ENCODE measurements at regions not wholly inside any gene's neighbourhood (a gene's known extent, or its start where the extent isn't known, plus 50 kb on each side); places are given as distances from the start of the nearest gene placed in this dataset.

DNA sequence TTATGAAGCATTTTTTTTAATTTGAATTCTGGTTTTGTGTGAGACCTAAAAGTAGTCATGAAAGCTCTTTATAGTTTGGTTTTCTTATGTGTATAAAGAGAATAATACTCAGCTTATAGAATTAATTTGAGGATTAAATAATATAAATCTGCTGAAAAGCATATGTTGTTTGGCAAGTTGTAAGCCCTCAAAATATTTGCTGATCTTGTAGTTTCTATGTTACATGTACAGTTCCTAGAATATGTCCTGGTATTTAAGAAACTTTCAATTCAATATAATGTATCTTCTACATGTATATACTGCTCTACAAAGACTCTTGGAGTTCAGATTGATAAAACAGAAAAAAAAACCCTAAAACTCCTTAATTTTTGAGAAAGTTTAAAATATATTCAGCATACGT, 605.5 kb upstream of the FAM98A start:
- TF ChIP-seq, protein P1, sequence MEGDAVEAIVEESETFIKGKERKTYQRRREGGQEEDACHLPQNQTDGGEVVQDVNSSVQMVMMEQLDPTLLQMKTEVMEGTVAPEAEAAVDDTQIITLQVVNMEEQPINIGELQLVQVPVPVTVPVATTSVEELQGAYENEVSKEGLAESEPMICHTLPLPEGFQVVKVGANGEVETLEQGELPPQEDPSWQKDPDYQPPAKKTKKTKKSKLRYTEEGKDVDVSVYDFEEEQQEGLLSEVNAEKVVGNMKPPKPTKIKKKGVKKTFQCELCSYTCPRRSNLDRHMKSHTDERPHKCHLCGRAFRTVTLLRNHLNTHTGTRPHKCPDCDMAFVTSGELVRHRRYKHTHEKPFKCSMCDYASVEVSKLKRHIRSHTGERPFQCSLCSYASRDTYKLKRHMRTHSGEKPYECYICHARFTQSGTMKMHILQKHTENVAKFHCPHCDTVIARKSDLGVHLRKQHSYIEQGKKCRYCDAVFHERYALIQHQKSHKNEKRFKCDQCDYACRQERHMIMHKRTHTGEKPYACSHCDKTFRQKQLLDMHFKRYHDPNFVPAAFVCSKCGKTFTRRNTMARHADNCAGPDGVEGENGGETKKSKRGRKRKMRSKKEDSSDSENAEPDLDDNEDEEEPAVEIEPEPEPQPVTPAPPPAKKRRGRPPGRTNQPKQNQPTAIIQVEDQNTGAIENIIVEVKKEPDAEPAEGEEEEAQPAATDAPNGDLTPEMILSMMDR (conservative IDR thresholded peaks at IDR 0.05; ENCODE audit: low read depth, low read length): no peak
- no peak overlapping the region for H3K4me3 ChIP-seq (ENCODE audit: low read depth, low read length)
- no peak for DNase-seq (ENCODE audit: low read depth)

DNA sequence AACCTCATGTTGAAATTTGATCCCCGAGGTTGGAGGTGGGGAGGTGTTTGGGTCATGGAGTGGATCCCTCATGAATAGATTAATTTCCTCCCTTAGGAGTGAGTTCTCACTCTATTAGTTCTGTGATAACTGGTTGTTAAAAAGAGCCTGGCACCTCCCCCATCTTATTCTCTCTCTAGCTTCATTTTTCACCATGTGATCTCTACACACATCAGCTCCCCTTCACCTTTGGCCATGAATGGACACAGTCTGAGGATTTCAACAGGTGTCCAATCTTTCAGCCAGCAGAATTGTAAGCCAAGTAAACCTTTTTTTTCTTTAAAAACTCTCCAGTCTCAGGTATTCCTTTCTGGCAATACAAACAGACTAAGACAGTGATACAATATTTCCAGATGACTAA, 602.0 kb upstream of the FAM98A start:
- no peak for DNase-seq (ENCODE audit: low read depth)
- H3K4me3 ChIP-seq (ENCODE audit: low read depth, low read length): no peak overlapping the region

DNA sequence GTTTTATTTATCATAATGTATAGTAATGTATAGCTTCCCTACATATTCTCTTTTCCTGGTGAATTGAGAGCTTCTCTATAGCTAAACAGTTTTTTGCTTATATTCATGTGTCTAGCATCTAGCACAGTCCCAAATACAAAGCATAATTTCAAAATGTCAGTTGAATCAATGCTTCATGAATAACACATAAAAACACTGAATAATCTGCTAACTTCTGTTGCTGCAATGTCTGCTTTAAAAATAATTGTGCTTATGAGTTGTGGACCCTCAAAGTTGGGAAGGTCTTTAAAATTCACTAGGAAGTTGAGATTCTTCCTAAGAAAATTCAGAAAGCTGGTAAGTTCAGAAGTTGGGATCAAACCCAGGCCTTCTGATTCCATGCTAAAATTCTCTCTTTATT, 600.9 kb upstream of the FAM98A start:
- TF ChIP-seq, protein P1 (conservative IDR thresholded peaks at IDR 0.05; ENCODE audit: low read depth, low read length): no peak
- DNase-seq (ENCODE audit: low read depth): no peak
- no peak overlapping the region for H3K4me3 ChIP-seq (ENCODE audit: low read depth, low read length)

More for the DNA sequence above, 602.0 kb upstream of the FAM98A start:
- TF ChIP-seq, protein P1 (conservative IDR thresholded peaks at IDR 0.05; ENCODE audit: low read depth, low read length): no peak

DNA sequence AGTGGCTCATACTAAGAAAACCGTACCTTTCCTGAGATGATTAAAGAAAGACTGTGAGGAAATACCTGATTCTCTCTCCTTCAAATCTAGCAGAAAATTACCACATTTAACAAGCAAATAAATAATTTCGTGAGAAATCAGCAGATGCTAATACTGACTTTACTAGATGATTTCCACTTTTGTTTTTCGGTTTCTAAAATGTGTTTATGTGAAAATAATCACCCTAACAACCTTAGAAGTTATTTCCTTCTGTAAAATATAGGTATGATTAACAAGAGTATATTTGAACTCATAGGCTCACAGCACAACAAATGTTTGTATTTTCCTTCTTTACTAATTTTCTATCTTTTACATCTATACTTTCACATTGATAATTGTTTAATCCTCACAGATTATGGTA, 594.1 kb upstream of the FAM98A start:
- no peak for DNase-seq (ENCODE audit: low read depth)
- TF ChIP-seq, protein P1 (conservative IDR thresholded peaks at IDR 0.05; ENCODE audit: low read depth, low read length): no peak
- no peak overlapping the region for H3K4me3 ChIP-seq (ENCODE audit: low read depth, low read length)

DNA sequence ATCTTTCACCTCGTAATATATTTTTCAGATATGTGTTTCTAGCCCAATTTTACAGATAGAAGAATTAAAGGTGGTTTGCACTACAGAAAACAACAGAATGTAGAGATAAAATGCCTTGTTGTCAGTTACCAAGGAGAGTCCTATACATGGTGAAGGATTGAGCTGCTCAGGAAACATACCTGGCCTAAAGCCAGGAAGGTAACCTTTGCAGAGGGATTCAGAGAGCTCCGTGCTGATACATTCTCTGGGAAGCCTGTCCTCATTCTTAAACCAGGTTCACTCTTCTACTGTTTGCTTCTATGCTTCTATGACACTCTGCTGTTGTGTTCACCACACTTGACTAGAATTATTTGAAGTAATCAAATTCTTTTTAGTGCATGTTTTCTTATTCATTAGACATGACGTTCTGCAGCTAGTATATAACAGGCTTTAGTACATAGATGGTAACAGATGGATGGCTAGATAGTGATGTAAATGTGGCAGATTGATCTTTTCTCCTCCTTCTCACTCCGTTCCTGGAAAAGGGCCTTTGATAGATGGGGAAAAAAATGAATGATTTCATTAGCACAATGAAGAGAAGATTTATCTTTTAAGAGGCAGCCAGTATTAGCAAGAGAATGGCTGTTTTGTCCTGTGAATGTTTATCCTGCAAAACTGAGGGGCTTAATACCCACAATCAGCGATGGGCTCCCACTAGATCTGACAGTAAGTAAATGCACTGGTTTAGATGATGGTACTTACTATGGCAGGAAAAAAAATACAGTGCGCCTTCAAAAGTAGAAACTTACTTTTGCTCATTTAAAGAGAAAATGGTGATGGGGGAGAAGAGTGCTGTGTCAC, 589.6 kb upstream of the FAM98A start:
- DNase-seq (ENCODE audit: low read depth): no peak
- TF ChIP-seq, protein P1 (conservative IDR thresholded peaks at IDR 0.05; ENCODE audit: low read depth, low read length): no peak
- H3K4me3 ChIP-seq (ENCODE audit: low read depth, low read length): no peak overlapping the region

DNA sequence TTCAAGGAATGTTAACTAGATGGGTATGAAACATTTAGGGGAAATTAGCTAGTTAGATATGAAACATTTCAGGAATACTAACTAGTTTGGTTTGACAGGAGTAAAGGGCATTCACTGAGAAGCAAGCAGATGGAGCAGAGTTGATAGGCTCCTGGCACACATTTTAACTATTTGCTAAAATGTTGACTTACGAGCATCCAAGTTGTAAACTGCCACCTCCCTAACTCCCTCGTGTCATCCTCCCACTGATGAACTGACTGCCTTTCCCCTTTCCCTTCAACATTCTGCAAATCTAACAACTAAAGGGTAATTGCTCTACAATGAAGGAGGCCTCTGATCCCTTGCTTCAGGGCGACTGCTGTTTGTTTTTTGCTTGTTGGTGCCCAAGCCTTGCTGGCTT, 580.4 kb upstream of the FAM98A start:
- TF ChIP-seq, protein P1 (conservative IDR thresholded peaks at IDR 0.05; ENCODE audit: low read depth, low read length): no peak
- no peak overlapping the region for H3K4me3 ChIP-seq (ENCODE audit: low read depth, low read length)
- no peak for DNase-seq (ENCODE audit: low read depth)

DNA sequence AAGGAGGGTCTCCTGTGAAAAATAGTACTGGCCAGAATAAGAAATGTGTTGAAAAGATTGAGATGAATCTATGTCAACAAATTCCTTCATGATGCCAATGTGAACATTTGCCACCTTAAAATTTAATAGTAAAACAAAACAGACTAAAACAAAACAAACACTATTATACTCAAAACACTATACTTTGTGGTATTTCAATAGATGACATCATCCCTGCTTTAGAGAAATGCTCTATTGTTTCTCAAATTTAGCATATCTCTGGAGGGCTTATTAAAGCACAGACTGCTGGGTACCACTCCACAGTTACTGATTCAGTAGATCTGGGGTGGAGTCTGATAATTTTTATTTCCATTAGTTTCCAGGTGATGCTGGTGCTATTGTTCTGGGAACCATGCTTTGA, 579.4 kb upstream of the FAM98A start:
- no peak overlapping the region for H3K4me3 ChIP-seq (ENCODE audit: low read depth, low read length)
- TF ChIP-seq, protein P1 (conservative IDR thresholded peaks at IDR 0.05; ENCODE audit: low read depth, low read length): no peak
- DNase-seq (ENCODE audit: low read depth): no peak
